Lower leg skin (tissue), 3 donors: ENCODE measurements at regions not wholly inside any gene's neighbourhood (a gene's known extent, or its start where the extent isn't known, plus 50 kb on each side); places are given as distances from the start of the nearest gene placed in this dataset.

Experiments
- CTCF ChIP-seq, 3 donors: fragments of 450-650 bp; IDR thresholded peaks; one replicate each; pipeline ENCODE4 v1.5.1; 2016; ENCODE audit warnings: antibody characterized with exemption in 3 of 3, mild to moderate bottlenecking in 3 of 3, moderate library complexity in 2 of 3
- POLR2A ChIP-seq, 2 donors: fragments of 450-650 bp; IDR thresholded peaks; one replicate each; pipeline ENCODE4 v1.6.1; 2016 to 2017; ENCODE audit warnings: antibody characterized with exemption in 2 of 2, mild to moderate bottlenecking in 1 of 2, moderate library complexity in 1 of 2

GRCh38 chr6:134784336-134784735, 165.6 kb downstream of the ALDH8A1 start:
- no peak for TF ChIP-seq CTCF (IDR thresholded peaks at IDR 0.05)
- TF ChIP-seq POLR2A (IDR thresholded peaks at IDR 0.05), result no peak
